ENCODE measurements at regions not wholly inside any gene's neighbourhood (a gene's known extent, or its start where the extent isn't known, plus 50 kb on each side); places are given as distances from the start of the nearest gene placed in this dataset.
"Not testable (repeated sequence)": the region's sequence is repeated elsewhere in the genome, so short reads cannot be mapped to it uniquely, and the experiment has no call there.

DNA sequence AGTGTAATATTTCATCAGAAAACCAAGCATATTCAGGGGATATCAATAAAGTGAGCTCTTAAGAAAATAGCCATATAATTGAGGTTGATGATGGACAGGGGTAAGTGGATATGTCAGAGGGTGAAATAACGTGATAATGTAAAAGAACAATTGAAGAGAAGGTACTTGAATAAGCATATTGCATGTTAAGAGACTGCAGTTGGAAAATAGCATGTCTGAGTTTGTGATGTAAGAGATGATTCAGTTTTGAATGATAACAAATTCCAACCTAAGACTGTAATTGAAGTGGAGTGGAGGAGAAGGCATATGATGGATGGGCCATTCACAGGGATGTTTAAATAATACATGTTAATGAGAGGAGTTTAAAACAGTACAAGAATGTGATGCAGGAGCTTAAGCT, 1633.5 kb downstream of the SLITRK1 start:
- in situ Hi-C loops (cut with HindIII; ENCODE audit: low pct_unique_long_range_greater_than_20kb, low sequenced_read_pairs): no loop called here
- no peak for DNase-seq (ENCODE audit: low read depth in 1 of 2, low spot score in 1 of 2)
- no peak for TF ChIP-seq JUND (IDR thresholded peaks at IDR 0.05; ENCODE audit: low read depth)

GRCh38 chr13:82245860-82246259, 1636.4 kb downstream of the SLITRK1 start:
- in situ Hi-C loops (cut with HindIII; ENCODE audit: low pct_unique_long_range_greater_than_20kb, low sequenced_read_pairs): no loop called here
- no peak for TF ChIP-seq JUND (IDR thresholded peaks at IDR 0.05; ENCODE audit: low read depth)
- no peak for DNase-seq (ENCODE audit: low read depth in 1 of 2, low spot score in 1 of 2)

GRCh38 chr13:82224806-82225205, 1657.5 kb downstream of the SLITRK1 start:
- TF ChIP-seq JUND (IDR thresholded peaks at IDR 0.05; ENCODE audit: low read depth): no peak
- in situ Hi-C loops (cut with HindIII; ENCODE audit: low pct_unique_long_range_greater_than_20kb, low sequenced_read_pairs): no loop called here
- DNase-seq (ENCODE audit: low read depth in 1 of 2, low spot score in 1 of 2): no peak

GRCh38 chr13:82221621-82222020, 1660.7 kb downstream of the SLITRK1 start:
- no peak for TF ChIP-seq JUND (IDR thresholded peaks at IDR 0.05; ENCODE audit: low read depth)
- in situ Hi-C loops (cut with HindIII; ENCODE audit: low pct_unique_long_range_greater_than_20kb, low sequenced_read_pairs): no loop called here
- DNase-seq (ENCODE audit: low read depth in 1 of 2, low spot score in 1 of 2): no peak

DNA sequence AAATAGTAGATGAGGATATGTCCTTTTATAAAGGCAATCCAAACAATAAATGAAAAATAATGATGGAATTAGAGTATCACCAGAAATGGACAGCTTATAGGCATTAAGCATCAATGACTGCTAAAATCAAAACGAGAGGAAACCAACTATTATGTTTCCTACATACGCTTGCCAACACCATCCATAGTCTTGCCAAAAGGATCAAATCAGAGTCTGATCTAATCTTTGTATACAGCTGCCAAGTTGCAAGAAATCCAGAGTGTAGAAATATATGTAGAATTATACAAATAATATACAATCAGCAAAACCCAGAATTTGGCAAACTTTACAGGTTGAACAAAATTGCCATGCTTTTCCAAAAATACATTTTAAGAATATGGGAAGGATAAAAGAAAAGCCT, 1661.6 kb downstream of the SLITRK1 start:
- in situ Hi-C loops (cut with HindIII; ENCODE audit: low pct_unique_long_range_greater_than_20kb, low sequenced_read_pairs): no loop called here
- no peak for TF ChIP-seq JUND (IDR thresholded peaks at IDR 0.05; ENCODE audit: low read depth)
- DNase-seq (ENCODE audit: low read depth in 1 of 2, low spot score in 1 of 2): no peak

- in situ Hi-C loops (cut with HindIII; ENCODE audit: low pct_unique_long_range_greater_than_20kb, low sequenced_read_pairs): no loop called here
- no peak for DNase-seq (ENCODE audit: low read depth in 1 of 2, low spot score in 1 of 2)
- TF ChIP-seq JUND (IDR thresholded peaks at IDR 0.05; ENCODE audit: low read depth): no peak
Measured at GRCh38 chr13:82216165-82216564, 1666.1 kb downstream of the SLITRK1 start.

- DNase-seq (ENCODE audit: low read depth in 1 of 2, low spot score in 1 of 2): no peak
- in situ Hi-C loops (cut with HindIII; ENCODE audit: low pct_unique_long_range_greater_than_20kb, low sequenced_read_pairs): no loop called here
- TF ChIP-seq JUND (IDR thresholded peaks at IDR 0.05; ENCODE audit: low read depth): no peak
Measured at GRCh38 chr13:82214341-82214740, 1667.9 kb downstream of the SLITRK1 start.

GRCh38 chr13:82206241-82206640, 1676.0 kb downstream of the SLITRK1 start:
- in situ Hi-C loops (cut with HindIII; ENCODE audit: low pct_unique_long_range_greater_than_20kb, low sequenced_read_pairs): no loop called here
- no peak for DNase-seq (ENCODE audit: low read depth in 1 of 2, low spot score in 1 of 2)
- no peak for TF ChIP-seq JUND (IDR thresholded peaks at IDR 0.05; ENCODE audit: low read depth)

- DNase-seq (ENCODE audit: low read depth in 1 of 2, low spot score in 1 of 2): no peak
- in situ Hi-C loops (cut with HindIII; ENCODE audit: low pct_unique_long_range_greater_than_20kb, low sequenced_read_pairs): no loop called here
- TF ChIP-seq JUND (IDR thresholded peaks at IDR 0.05; ENCODE audit: low read depth): no peak
Measured at GRCh38 chr13:82202398-82202797, 1679.9 kb downstream of the SLITRK1 start.

DNA sequence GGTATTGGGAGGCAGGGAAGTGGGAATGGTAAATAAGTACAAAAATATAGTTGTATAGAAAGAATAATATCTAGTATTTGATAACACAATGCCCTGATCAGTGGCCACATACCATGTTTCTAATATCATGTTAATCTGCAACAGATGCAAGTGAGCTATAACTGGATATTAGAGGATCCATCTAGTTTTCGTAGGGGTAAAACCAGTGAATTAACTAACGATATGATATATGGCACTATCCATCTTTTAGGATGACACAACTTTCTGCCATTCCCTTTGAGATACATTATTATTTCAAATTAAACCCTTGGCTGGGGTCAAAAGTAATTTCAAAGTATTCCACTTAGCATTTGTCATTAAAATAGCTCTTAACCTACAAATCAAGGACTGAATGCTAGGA, 1686.2 kb downstream of the SLITRK1 start:
- in situ Hi-C loops (cut with HindIII; ENCODE audit: low pct_unique_long_range_greater_than_20kb, low sequenced_read_pairs): no loop called here
- TF ChIP-seq JUND (IDR thresholded peaks at IDR 0.05; ENCODE audit: low read depth): no peak
- DNase-seq (ENCODE audit: low read depth in 1 of 2, low spot score in 1 of 2): no peak

- no peak for TF ChIP-seq JUND (IDR thresholded peaks at IDR 0.05; ENCODE audit: low read depth)
- in situ Hi-C loops (cut with HindIII; ENCODE audit: low pct_unique_long_range_greater_than_20kb, low sequenced_read_pairs): no loop called here
- DNase-seq (ENCODE audit: low read depth in 1 of 2, low spot score in 1 of 2): no peak
Measured at GRCh38 chr13:82187227-82187626, 1695.0 kb downstream of the SLITRK1 start.

GRCh38 chr13:82176751-82177150, 1705.5 kb downstream of the SLITRK1 start:
- no peak for DNase-seq (ENCODE audit: low read depth in 1 of 2, low spot score in 1 of 2)
- in situ Hi-C loops (cut with HindIII; ENCODE audit: low pct_unique_long_range_greater_than_20kb, low sequenced_read_pairs): no loop called here
- TF ChIP-seq JUND (IDR thresholded peaks at IDR 0.05; ENCODE audit: low read depth): no peak

- no peak for DNase-seq (ENCODE audit: low read depth in 1 of 2, low spot score in 1 of 2)
- TF ChIP-seq JUND (IDR thresholded peaks at IDR 0.05; ENCODE audit: low read depth): no peak
- in situ Hi-C loops (cut with HindIII; ENCODE audit: low pct_unique_long_range_greater_than_20kb, low sequenced_read_pairs): no loop called here
Measured at GRCh38 chr13:82165396-82166174, 1716.7 kb downstream of the SLITRK1 start.

DNA sequence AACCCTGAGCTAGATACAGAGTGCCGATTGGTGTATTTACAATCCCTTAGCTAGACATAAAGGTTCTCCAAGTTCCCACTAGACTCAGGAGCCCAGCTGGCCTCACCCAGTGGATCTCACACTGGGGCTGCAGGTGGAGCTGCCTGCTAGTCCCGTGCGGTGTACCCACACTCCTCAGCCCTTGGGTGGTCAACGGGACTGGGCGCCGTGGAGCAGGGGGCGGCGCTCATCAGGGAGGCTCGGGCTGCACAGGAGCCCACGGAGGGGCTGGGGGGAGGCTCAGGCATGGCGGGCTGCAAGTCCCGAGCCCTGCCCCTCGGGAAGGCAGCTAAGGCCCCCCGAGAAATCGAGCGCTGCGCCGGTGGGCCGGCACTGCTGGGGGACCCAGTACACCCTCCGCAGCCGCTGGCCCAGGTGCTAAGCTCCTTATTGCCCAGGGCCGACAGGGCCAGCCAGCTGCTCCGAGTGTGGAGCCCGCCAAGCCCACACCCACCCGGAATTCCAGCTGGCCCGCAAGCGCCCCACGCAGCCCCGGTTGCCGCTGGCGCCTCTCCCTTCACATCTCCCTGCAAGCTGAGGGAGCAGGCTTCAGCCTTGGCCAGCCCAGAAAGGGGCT, 1717.4 kb downstream of the SLITRK1 start:
- DNase-seq (ENCODE audit: low read depth in 1 of 2, low spot score in 1 of 2); in situ Hi-C loops (cut with HindIII; ENCODE audit: low pct_unique_long_range_greater_than_20kb, low sequenced_read_pairs): not testable (repeated sequence)

Data from T47D (cell line).